ENCODE measurements at regions not wholly inside any gene's neighbourhood (a gene's known extent, or its start where the extent isn't known, plus 50 kb on each side); places are given as distances from the start of the nearest gene placed in this dataset.

DNA sequence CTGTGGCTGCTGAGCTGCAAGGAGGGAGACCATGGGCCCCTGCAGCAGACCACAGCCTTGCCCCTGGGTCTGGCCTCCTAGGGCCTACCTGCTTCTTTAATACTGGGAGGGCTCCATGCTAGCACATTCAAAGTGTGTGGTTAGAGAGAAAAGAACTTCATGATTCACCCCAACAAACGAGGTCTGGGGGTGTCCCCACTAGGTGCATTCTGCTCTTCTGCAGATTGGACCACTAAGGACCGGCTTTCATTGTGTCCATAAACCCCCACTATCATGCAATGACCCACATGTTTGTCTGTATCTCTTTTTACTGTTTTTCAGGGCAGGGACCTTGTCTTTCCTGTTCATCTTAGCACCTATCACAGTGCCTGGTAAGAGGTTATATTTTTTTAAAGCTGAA is 185.4 kb downstream of the OMA1 start:
- intact Hi-C loops (cut with DNase I) = no loop called here
- no peaks in the 10 kb centered on the region for H3K36me3 ChIP-seq
- 0 to 13% methylated on average over 1 to 2 of the region's 2 CpGs for WGBS, 2 donors
- H3K9me3 ChIP-seq = no peaks in the 10 kb centered on the region
- H3K27me3 ChIP-seq = no peaks in the 10 kb centered on the region
- no peak overlapping the region for H3K27ac ChIP-seq
- no peak for DNase-seq
- no peak overlapping the region for H3K4me3 ChIP-seq
- no peaks in the 10 kb centered on the region for H3K4me1 ChIP-seq
- no peak for TF ChIP-seq POLR2A (IDR thresholded peaks at IDR 0.05)
- TF ChIP-seq, protein P1, sequence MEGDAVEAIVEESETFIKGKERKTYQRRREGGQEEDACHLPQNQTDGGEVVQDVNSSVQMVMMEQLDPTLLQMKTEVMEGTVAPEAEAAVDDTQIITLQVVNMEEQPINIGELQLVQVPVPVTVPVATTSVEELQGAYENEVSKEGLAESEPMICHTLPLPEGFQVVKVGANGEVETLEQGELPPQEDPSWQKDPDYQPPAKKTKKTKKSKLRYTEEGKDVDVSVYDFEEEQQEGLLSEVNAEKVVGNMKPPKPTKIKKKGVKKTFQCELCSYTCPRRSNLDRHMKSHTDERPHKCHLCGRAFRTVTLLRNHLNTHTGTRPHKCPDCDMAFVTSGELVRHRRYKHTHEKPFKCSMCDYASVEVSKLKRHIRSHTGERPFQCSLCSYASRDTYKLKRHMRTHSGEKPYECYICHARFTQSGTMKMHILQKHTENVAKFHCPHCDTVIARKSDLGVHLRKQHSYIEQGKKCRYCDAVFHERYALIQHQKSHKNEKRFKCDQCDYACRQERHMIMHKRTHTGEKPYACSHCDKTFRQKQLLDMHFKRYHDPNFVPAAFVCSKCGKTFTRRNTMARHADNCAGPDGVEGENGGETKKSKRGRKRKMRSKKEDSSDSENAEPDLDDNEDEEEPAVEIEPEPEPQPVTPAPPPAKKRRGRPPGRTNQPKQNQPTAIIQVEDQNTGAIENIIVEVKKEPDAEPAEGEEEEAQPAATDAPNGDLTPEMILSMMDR (IDR thresholded peaks at IDR 0.05) = no peak

GRCh38 chr1:58358346-58358745 is 188.2 kb downstream of the OMA1 start:
- Histone ChIP-seq H3K36me3 (no peaks in the 10 kb centered on the region), H3K4me3 (no peak overlapping the region), H3K27ac (no peak overlapping the region), H3K9me3 (no peaks in the 10 kb centered on the region), H3K27me3 (no peaks in the 10 kb centered on the region), H3K4me1 (no peaks in the 10 kb centered on the region)
- DNase-seq = no peak
- 36 to 37% methylated on average over 4 of the region's 4 CpGs for WGBS, 2 donors
- no peak for TF ChIP-seq POLR2A (IDR thresholded peaks at IDR 0.05)
- TF ChIP-seq, protein P1 (IDR thresholded peaks at IDR 0.05) = no peak
- intact Hi-C loops (cut with DNase I) = no loop called here

- no peak for DNase-seq
- intact Hi-C loops (cut with DNase I) = no loop called here
- no peaks in the 10 kb centered on the region for H3K36me3 ChIP-seq
- no peak overlapping the region for H3K27ac ChIP-seq
- no peak overlapping the region for H3K4me3 ChIP-seq
- no peak for TF ChIP-seq POLR2A (IDR thresholded peaks at IDR 0.05)
- TF ChIP-seq, protein P1 (IDR thresholded peaks at IDR 0.05) = no peak
- H3K27me3 ChIP-seq = no peaks in the 10 kb centered on the region
- no peaks in the 10 kb centered on the region for H3K9me3 ChIP-seq
- H3K4me1 ChIP-seq = no peaks in the 10 kb centered on the region
- 64 to 76% methylated on average over 2 of the region's 2 CpGs for WGBS, 2 donors
These were observed 190.1 kb downstream of the OMA1 start for GRCh38 chr1:58356402-58356801.

- intact Hi-C loops (cut with DNase I) = no loop called here
- DNase-seq = no peak
- Histone ChIP-seq H3K36me3 (no peaks in the 10 kb centered on the region), H3K27me3 (no peaks in the 10 kb centered on the region), H3K4me3 (no peak overlapping the region), H3K27ac (no peak overlapping the region), H3K4me1 (no peaks in the 10 kb centered on the region), H3K9me3 (no peaks in the 10 kb centered on the region)
- 77 to 91% methylated on average over 2 of the region's 2 CpGs for whole genome bisulfite sequencing, 2 donors
- TF ChIP-seq POLR2A (IDR thresholded peaks at IDR 0.05) = no peak
- TF ChIP-seq, protein P1 (IDR thresholded peaks at IDR 0.05) = no peak
These were observed 193.4 kb downstream of the OMA1 start for GRCh38 chr1:58353168-58353567.

- no peaks in the 10 kb centered on the region for H3K36me3 ChIP-seq
- 89% methylated on average over 6 of the region's 6 CpGs for WGBS, 2 donors
- no peaks in the 10 kb centered on the region for H3K9me3 ChIP-seq
- H3K27me3 ChIP-seq = no peaks in the 10 kb centered on the region
- H3K4me3 ChIP-seq = no peak overlapping the region
- no peak for TF ChIP-seq POLR2A (IDR thresholded peaks at IDR 0.05)
- TF ChIP-seq, protein P1 (IDR thresholded peaks at IDR 0.05) = no peak
- no peak overlapping the region for H3K27ac ChIP-seq
- H3K4me1 ChIP-seq = no peaks in the 10 kb centered on the region
- no peak for DNase-seq
- intact Hi-C loops (cut with DNase I) = no loop called here
These were observed 193.9 kb downstream of the OMA1 start for GRCh38 chr1:58352476-58353092.
